Activated B cell treated with CpG ODN at 0.5 μM for 24 hours (primary cell): ENCODE measurements at regions not wholly inside any gene's neighbourhood (a gene's known extent, or its start where the extent isn't known, plus 50 kb on each side); places are given as distances from the start of the nearest gene placed in this dataset.

Source experiments
- ATAC-seq: fragments of 200-7000 bp; cut with Tn5 transposase; one replicate; pipeline ENCODE4 v1.10.0; 2021; ENCODE audit warnings: low read depth, mild to moderate bottlenecking, moderate library complexity
- CTCF ChIA-PET: fragments of 350-600 bp; sonication (Branson Sonifier 250); formaldehyde crosslinking; loops from one replicate; lab custom pipeline; 2021; ENCODE audit warnings: antibody characterized with exemption; lab: Charles Lee
- POLR2A ChIA-PET: fragments of 350-600 bp; sonication (Branson Sonifier 250); formaldehyde crosslinking; loops from one replicate; lab custom pipeline; 2021; ENCODE audit warnings: antibody characterized with exemption; lab: Charles Lee
- DNase-seq: peaks from one replicate; pipeline ENCODE4 v3.0.0; 2022
- H3K27ac Mint-ChIP-seq: one replicate; pipeline ENCODE4 v1.8.0; 2020; ENCODE audit warnings: mixed read lengths
- H3K27me3 Mint-ChIP-seq: one replicate; pipeline ENCODE4 v1.8.0; 2021; ENCODE audit warnings: mixed read lengths
- H3K36me3 Mint-ChIP-seq: one replicate; pipeline ENCODE4 v1.8.0; 2021; ENCODE audit warnings: low read depth, mixed read lengths
- H3K4me1 Mint-ChIP-seq: one replicate; pipeline ENCODE4 v1.8.0; 2021; ENCODE audit warnings: mixed read lengths
- H3K4me3 Mint-ChIP-seq: one replicate; pipeline ENCODE4 v1.8.0; 2020; ENCODE audit warnings: mild to moderate bottlenecking, mixed read lengths
- H3K9me3 Mint-ChIP-seq: one replicate; pipeline ENCODE4 v1.8.0; 2020; ENCODE audit warnings: mixed read lengths
- intact Hi-C: fragments of 100-400 bp; cut with micrococcal nuclease; formaldehyde crosslinking; loops from one replicate; pipeline ENCODE4 v1.15.1; 2024
- TF ChIP-seq, protein P1 (sequence below): fragments of 200-600 bp; IDR thresholded peaks from one replicate; pipeline ENCODE4 v1.8.0; 2022; ENCODE audit warnings: antibody characterized with exemption, mild to moderate bottlenecking

- no peak overlapping the region for H3K27ac Mint-ChIP-seq
- ChIA-PET CTCF (no interaction called here), POLR2A (no interaction called here)
- no peak overlapping the region for H3K4me3 Mint-ChIP-seq
- intact Hi-C loops, result no loop called here
- DNase-seq, result no peak
- no peaks in the 10 kb centered on the region for H3K27me3 Mint-ChIP-seq
- H3K9me3 Mint-ChIP-seq, result peaks cover 2% of the 10 kb centered on the region
- no peaks in the 10 kb centered on the region for H3K4me1 Mint-ChIP-seq
- TF ChIP-seq, protein P1, sequence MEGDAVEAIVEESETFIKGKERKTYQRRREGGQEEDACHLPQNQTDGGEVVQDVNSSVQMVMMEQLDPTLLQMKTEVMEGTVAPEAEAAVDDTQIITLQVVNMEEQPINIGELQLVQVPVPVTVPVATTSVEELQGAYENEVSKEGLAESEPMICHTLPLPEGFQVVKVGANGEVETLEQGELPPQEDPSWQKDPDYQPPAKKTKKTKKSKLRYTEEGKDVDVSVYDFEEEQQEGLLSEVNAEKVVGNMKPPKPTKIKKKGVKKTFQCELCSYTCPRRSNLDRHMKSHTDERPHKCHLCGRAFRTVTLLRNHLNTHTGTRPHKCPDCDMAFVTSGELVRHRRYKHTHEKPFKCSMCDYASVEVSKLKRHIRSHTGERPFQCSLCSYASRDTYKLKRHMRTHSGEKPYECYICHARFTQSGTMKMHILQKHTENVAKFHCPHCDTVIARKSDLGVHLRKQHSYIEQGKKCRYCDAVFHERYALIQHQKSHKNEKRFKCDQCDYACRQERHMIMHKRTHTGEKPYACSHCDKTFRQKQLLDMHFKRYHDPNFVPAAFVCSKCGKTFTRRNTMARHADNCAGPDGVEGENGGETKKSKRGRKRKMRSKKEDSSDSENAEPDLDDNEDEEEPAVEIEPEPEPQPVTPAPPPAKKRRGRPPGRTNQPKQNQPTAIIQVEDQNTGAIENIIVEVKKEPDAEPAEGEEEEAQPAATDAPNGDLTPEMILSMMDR, result no peak
- H3K36me3 Mint-ChIP-seq, result no peaks in the 10 kb centered on the region
- no peak for ATAC-seq
Measured at GRCh38 chr15:97876281-97876675, 84.2 kb upstream of the ARRDC4 start.

GRCh38 chr15:97881346-97881965, 79.0 kb upstream of the ARRDC4 start:
- no peaks in the 10 kb centered on the region for H3K36me3 Mint-ChIP-seq
- ChIA-PET CTCF (no interaction called here), POLR2A (no interaction called here)
- no peak for ATAC-seq
- H3K9me3 Mint-ChIP-seq, result no peaks in the 10 kb centered on the region
- no peaks in the 10 kb centered on the region for H3K4me1 Mint-ChIP-seq
- TF ChIP-seq, protein P1, result no peak
- no peak for DNase-seq
- intact Hi-C loops, result no loop called here
- H3K27ac Mint-ChIP-seq, result no peak overlapping the region
- peaks cover 2% of the 10 kb centered on the region for H3K27me3 Mint-ChIP-seq
- H3K4me3 Mint-ChIP-seq, result no peak overlapping the region

GRCh38 chr15:97884513-97885131, 75.9 kb upstream of the ARRDC4 start:
- POLR2A ChIA-PET, result no interaction called here
- no peaks in the 10 kb centered on the region for H3K4me1 Mint-ChIP-seq
- intact Hi-C loops, result no loop called here
- H3K9me3 Mint-ChIP-seq, result no peaks in the 10 kb centered on the region
- CTCF ChIA-PET, result no interaction called here
- H3K27ac Mint-ChIP-seq, result no peak overlapping the region
- no peak for DNase-seq
- H3K27me3 Mint-ChIP-seq, result peaks cover 2% of the 10 kb centered on the region
- no peak overlapping the region for H3K4me3 Mint-ChIP-seq
- TF ChIP-seq, protein P1, result no peak
- ATAC-seq, result no peak
- no peaks in the 10 kb centered on the region for H3K36me3 Mint-ChIP-seq

GRCh38 chr15:97890307-97890706, 70.2 kb upstream of the ARRDC4 start:
- ChIA-PET CTCF (no interaction called here), POLR2A (no interaction called here)
- DNase-seq (no peak), ATAC-seq (no peak)
- H3K9me3 Mint-ChIP-seq, result no peaks in the 10 kb centered on the region
- H3K36me3 Mint-ChIP-seq, result no peaks in the 10 kb centered on the region
- no peak overlapping the region for H3K27ac Mint-ChIP-seq
- intact Hi-C loops, result no loop called here
- H3K27me3 Mint-ChIP-seq, result no peaks in the 10 kb centered on the region
- no peak overlapping the region for H3K4me3 Mint-ChIP-seq
- TF ChIP-seq, protein P1, result no peak
- H3K4me1 Mint-ChIP-seq, result no peaks in the 10 kb centered on the region

DNA sequence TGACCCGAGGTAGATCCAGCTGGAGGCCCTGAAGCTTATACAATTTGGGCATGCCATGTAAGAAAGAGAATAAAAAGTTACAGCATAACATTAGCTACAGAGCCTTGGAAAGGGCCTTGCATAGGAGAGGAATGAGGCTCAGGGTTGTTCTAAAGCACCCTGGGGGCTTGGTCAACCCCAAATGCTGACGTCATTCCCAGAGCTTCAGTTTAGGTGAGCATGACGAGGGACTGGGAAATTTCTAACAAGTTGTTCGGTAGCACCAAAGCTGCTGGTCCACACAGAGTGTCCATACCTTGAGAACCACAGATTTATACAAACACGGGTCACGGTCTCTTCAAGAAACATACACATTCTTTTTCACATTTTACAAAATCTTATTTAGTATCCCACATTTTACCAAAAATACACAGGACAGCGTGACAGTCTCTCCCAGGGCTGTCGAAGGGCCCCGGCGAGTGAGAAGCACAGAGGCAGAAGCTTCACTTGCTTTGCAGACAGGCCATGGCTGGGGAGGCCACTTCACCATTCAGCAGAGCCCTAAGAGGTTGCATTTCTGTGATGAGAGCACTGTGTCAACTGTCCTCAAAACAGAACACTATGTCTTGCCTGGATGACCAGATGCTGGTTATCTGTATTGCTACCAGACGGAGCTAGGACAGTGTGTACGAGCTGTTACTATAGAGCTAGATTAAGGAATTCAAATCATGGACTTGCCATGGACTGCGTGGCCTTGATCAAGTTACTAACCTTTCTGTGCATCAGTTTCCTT, 68.2 kb upstream of the ARRDC4 start:
- ChIA-PET CTCF (no interaction called here), POLR2A (no interaction called here)
- no peaks in the 10 kb centered on the region for H3K9me3 Mint-ChIP-seq
- intact Hi-C loops, result no loop called here
- H3K4me1 Mint-ChIP-seq, result no peaks in the 10 kb centered on the region
- no peaks in the 10 kb centered on the region for H3K27me3 Mint-ChIP-seq
- no peak for DNase-seq
- TF ChIP-seq, protein P1, result no peak
- no peak overlapping the region for H3K27ac Mint-ChIP-seq
- H3K4me3 Mint-ChIP-seq, result no peak overlapping the region
- no peaks in the 10 kb centered on the region for H3K36me3 Mint-ChIP-seq
- ATAC-seq, result no peak
